H9 (cell line): ENCODE measurements at regions not wholly inside any gene's neighbourhood (a gene's known extent, or its start where the extent isn't known, plus 50 kb on each side); places are given as distances from the start of the nearest gene placed in this dataset.

Experiments
- DNase-seq: peaks from one replicate; pipeline ENCODE4 v3.0.0-alpha.2; 2017
- H2AFZ ChIP-seq: one replicate; pipeline ENCODE4 v1.6.1; 2013; ENCODE audit warnings: mild to moderate bottlenecking, low read length, control low read depth, moderate library complexity
- H2AK5ac ChIP-seq: 2 replicates; pipeline ENCODE4 v1.6.1; 2013; ENCODE audit warnings: low read length, control low read depth, mixed read lengths; ENCODE audit not compliant: insufficient read length
- H2BK120ac ChIP-seq: one replicate; pipeline ENCODE4 v1.6.1; 2013; ENCODE audit warnings: low read depth, mild to moderate bottlenecking, low read length, control low read depth, inconsistent platforms; ENCODE audit not compliant: poor library complexity, severe bottlenecking
- H2BK12ac ChIP-seq: 2 replicates; pipeline ENCODE4 v1.6.1; 2013; ENCODE audit warnings: low read length, control low read depth, mixed read lengths, low read depth; ENCODE audit not compliant: insufficient read length
- H2BK15ac ChIP-seq: 2 replicates; pipeline ENCODE4 v1.6.1; 2013; ENCODE audit warnings: low read depth, low read length, control low read depth
- H2BK20ac ChIP-seq: one replicate; pipeline ENCODE4 v1.6.1; 2013; ENCODE audit warnings: low read depth, mild to moderate bottlenecking, low read length, control low read depth, inconsistent platforms; ENCODE audit not compliant: poor library complexity, severe bottlenecking
- H2BK5ac ChIP-seq: 2 replicates; pipeline ENCODE4 v1.6.1; 2013; ENCODE audit warnings: low read length, control low read depth, mixed read lengths; ENCODE audit not compliant: insufficient read length
- H3K14ac ChIP-seq: 2 replicates; pipeline ENCODE4 v1.6.1; 2013; ENCODE audit warnings: low read length, control low read depth; ENCODE audit not compliant: insufficient read depth
- H3K18ac ChIP-seq: 2 replicates; pipeline ENCODE4 v1.6.1; 2013; ENCODE audit warnings: low read depth, mild to moderate bottlenecking, mixed read lengths, low read length, control low read depth; ENCODE audit not compliant: insufficient read length
- H3K23ac ChIP-seq: 2 replicates; pipeline ENCODE4 v1.6.1; 2013; ENCODE audit warnings: low read length, control low read depth, mixed read lengths, low read depth; ENCODE audit not compliant: insufficient read length
- H3K23me2 ChIP-seq: 2 replicates; pipeline ENCODE4 v1.6.1; 2013; ENCODE audit warnings: low read depth, mild to moderate bottlenecking, mixed read lengths, low read length, control low read depth; ENCODE audit not compliant: insufficient read length, poor library complexity, severe bottlenecking
- H3K27ac ChIP-seq: 2 replicates; pipeline ENCODE4 v1.5.1; 2013; ENCODE audit warnings: low read length, control low read depth, mixed read lengths, low read depth; ENCODE audit not compliant: insufficient read length
- H3K27me3 ChIP-seq: 2 replicates; pipeline ENCODE4 v1.6.1; 2013; ENCODE audit warnings: low read length, control low read depth, inconsistent platforms; ENCODE audit not compliant: insufficient read depth
- H3K4ac ChIP-seq: 2 replicates; pipeline ENCODE4 v1.6.1; 2013; ENCODE audit warnings: low read depth, mild to moderate bottlenecking, control low read depth, inconsistent platforms, low read length, moderate library complexity
- H3K4me1 ChIP-seq: 2 replicates; pipeline ENCODE4 v1.6.1; 2013; ENCODE audit warnings: low read length, control low read depth, inconsistent platforms; ENCODE audit not compliant: insufficient read depth
- H3K4me2 ChIP-seq: 2 replicates; pipeline ENCODE4 v1.6.1; 2013; ENCODE audit warnings: low read length, control low read depth, mixed read lengths; ENCODE audit not compliant: insufficient read length, insufficient read depth
- H3K56ac ChIP-seq: 2 replicates; pipeline ENCODE4 v1.6.1; 2013; ENCODE audit warnings: low read depth, mild to moderate bottlenecking, mixed read lengths, low read length, control low read depth; ENCODE audit not compliant: insufficient read length
- H3K79me1 ChIP-seq: 2 replicates; pipeline ENCODE4 v1.6.1; 2013; ENCODE audit warnings: low read depth, mild to moderate bottlenecking, moderate library complexity, low read length, control low read depth, inconsistent platforms; ENCODE audit not compliant: insufficient read depth, poor library complexity, severe bottlenecking
- H3K79me2 ChIP-seq: 2 replicates; pipeline ENCODE4 v1.6.1; 2013; ENCODE audit warnings: low read length, control low read depth, inconsistent platforms; ENCODE audit not compliant: insufficient read depth
- H3K9ac ChIP-seq: 2 replicates; pipeline ENCODE4 v1.6.1; 2013; ENCODE audit warnings: low read length, control low read depth, mixed read lengths; ENCODE audit not compliant: insufficient read length; ENCODE audit errors: extremely low read depth
- H3K9me3 ChIP-seq: one replicate; pipeline ENCODE4 v1.6.1; 2013; ENCODE audit warnings: low read depth, low read length, inconsistent platforms; ENCODE audit not compliant: control insufficient read depth
- H3T11ph ChIP-seq: one replicate; pipeline ENCODE4 v1.6.1; 2013; ENCODE audit warnings: mild to moderate bottlenecking, low read length, control low read depth, inconsistent platforms
- H4K20me1 ChIP-seq: one replicate; pipeline ENCODE4 v1.6.1; 2013; ENCODE audit not compliant: control insufficient read depth, insufficient read length, insufficient read depth
- H4K5ac ChIP-seq: 2 replicates; pipeline ENCODE4 v1.6.1; 2013; ENCODE audit warnings: low read depth, mild to moderate bottlenecking, mixed read lengths, low read length, control low read depth; ENCODE audit not compliant: insufficient read length
- H4K8ac ChIP-seq: replicated peaks from 2 replicates; pipeline ENCODE4 v1.6.1; 2013; ENCODE audit warnings: low read length, control low read depth, mixed read lengths, low read depth; ENCODE audit not compliant: insufficient read length
- H4K91ac ChIP-seq: 2 replicates; pipeline ENCODE4 v1.6.1; 2013; ENCODE audit warnings: low read depth, mild to moderate bottlenecking, moderate library complexity, mixed read lengths, low read length, control low read depth; ENCODE audit not compliant: insufficient read length
- H3K27ac Mint-ChIP-seq, 3 experiments: 2 replicates in 2 of 3; 3 replicates in 1 of 3; pipeline ENCODE4 v1.8.0; 2020 to 2021; ENCODE audit warnings: mixed read lengths in 3 of 3, mild to moderate bottlenecking in 1 of 3, moderate library complexity in 1 of 3
- H3K27me3 Mint-ChIP-seq: 2 replicates; pipeline ENCODE4 v1.8.0; 2021; ENCODE audit warnings: low read depth, mild to moderate bottlenecking, moderate library complexity, mixed read lengths
- H3K36me3 Mint-ChIP-seq, 3 experiments: 2 replicates in 2 of 3; 3 replicates in 1 of 3; pipeline ENCODE4 v1.8.0; 2020 to 2021; ENCODE audit warnings: low read depth in 3 of 3, mixed read lengths in 3 of 3; ENCODE audit not compliant: insufficient read depth in 1 of 3
- H3K4me1 Mint-ChIP-seq, 2 experiments: 2 replicates each; pipeline ENCODE4 v1.8.0; 2020; ENCODE audit warnings: mixed read lengths in 2 of 2
- H3K4me3 Mint-ChIP-seq, 2 experiments: 2 replicates in 1 of 2; 3 replicates in 1 of 2; pipeline ENCODE4 v1.8.0; 2020 to 2021; ENCODE audit warnings: mild to moderate bottlenecking in 2 of 2, mixed read lengths in 2 of 2, moderate library complexity in 1 of 2
- H3K9me3 Mint-ChIP-seq, 2 experiments: 2 replicates in 1 of 2; 3 replicates in 1 of 2; pipeline ENCODE4 v1.8.0; 2020; ENCODE audit warnings: mild to moderate bottlenecking in 2 of 2, mixed read lengths in 2 of 2, moderate library complexity in 1 of 2
- CTCF ChIP-seq: fragments of 200-600 bp; sonication (generic); conservative IDR thresholded peaks from 3 replicates; pipeline ENCODE4 v1.8.0; 2021; ENCODE audit warnings: antibody characterized with exemption, mild to moderate bottlenecking
- WGBS: extraction: QIAGEN DNeasy Blood & Tissue Kit; methylation state at CpG from one replicate; pipeline ENCODE4 v1.1.7; 2013; ENCODE audit warnings: missing lambda C conversion rate, low lambda C conversion rate, mixed read lengths; ENCODE audit not compliant: insufficient read length; ENCODE audit errors: extremely low coverage; 5-methylcytosine and 5-hydroxymethylcytosine counted together

GRCh38 chr20:58577139-58577806, 62.1 kb upstream of the APCDD1L start:
- peak overlapping the region in 2 of 3 experiments; percentile 24 to 49; a peak in 1 of 7 replicates for H3K27ac Mint-ChIP-seq
- TF ChIP-seq CTCF = no peak
- H2BK15ac ChIP-seq = no peak overlapping the region
- H3K9me3 ChIP-seq = no peaks in the 10 kb centered on the region
- peaks cover 4 to 9% of the 10 kb centered on the region in 2 experiments; a peak in 4 of 5 replicates for H3K9me3 Mint-ChIP-seq
- H3K4me2 ChIP-seq = no peak overlapping the region
- H3K79me1 ChIP-seq = no peaks in the 10 kb centered on the region
- H3K23me2 ChIP-seq = no peaks in the 10 kb centered on the region
- DNase-seq = no peak
- H2AFZ ChIP-seq = no peak overlapping the region
- no peaks in the 10 kb centered on the region for H3K4me1 ChIP-seq
- H3K27me3 ChIP-seq = no peaks in the 10 kb centered on the region
- peaks cover 13 to 15% of the 10 kb centered on the region in 2 experiments for H3K4me1 Mint-ChIP-seq
- no peak overlapping the region for H3K23ac ChIP-seq
- no peak overlapping the region for H3T11ph ChIP-seq
- H3K56ac ChIP-seq = no peak overlapping the region
- no peak overlapping the region for H2BK12ac ChIP-seq
- H2BK20ac ChIP-seq = no peak overlapping the region
- no peak overlapping the region for H4K91ac ChIP-seq
- no peak overlapping the region for H4K5ac ChIP-seq
- H4K8ac ChIP-seq = no peak overlapping the region
- no peak overlapping the region for H2BK5ac ChIP-seq
- no CpG with 5 or more reads among the region's 13 CpGs for WGBS
- H3K18ac ChIP-seq = no peak overlapping the region
- H3K27ac ChIP-seq = no peak overlapping the region
- H4K20me1 ChIP-seq = no peaks in the 10 kb centered on the region
- H3K14ac ChIP-seq = no peak overlapping the region
- no peak overlapping the region for H2AK5ac ChIP-seq
- no peak overlapping the region for H3K4ac ChIP-seq
- no peak overlapping the region for H3K9ac ChIP-seq
- no peaks in the 10 kb centered on the region for H3K79me2 ChIP-seq
- H3K27me3 Mint-ChIP-seq = peaks cover 8% of the 10 kb centered on the region
- no peaks in the 10 kb centered on the region for H3K36me3 Mint-ChIP-seq
- no peak overlapping the region for H2BK120ac ChIP-seq
- H3K4me3 Mint-ChIP-seq = no peak overlapping the region
